Suppressor macrophage treated with lipopolysaccharide for 1 hour (primary cell): ENCODE measurements at regions not wholly inside any gene's neighbourhood (a gene's known extent, or its start where the extent isn't known, plus 50 kb on each side); places are given as distances from the start of the nearest gene placed in this dataset.

Source experiments
- DNase-seq, 3 donors: peaks; one replicate each; pipeline ENCODE4 v3.0.0-alpha.2; 2020 to 2022

- no peak for DNase-seq
Measured at GRCh38 chr7:21041252-21041651, 254.6 kb upstream of the SP8 start.

- no peak for DNase-seq
Measured at GRCh38 chr7:21041666-21042065, 255.0 kb upstream of the SP8 start.

- no peak for DNase-seq
Measured at GRCh38 chr7:21044384-21044783, 257.7 kb upstream of the SP8 start.

GRCh38 chr7:21044913-21045568 is 258.4 kb upstream of the SP8 start:
- no peak for DNase-seq

- no peak for DNase-seq
Measured at GRCh38 chr7:21051865-21052264, 265.2 kb upstream of the SP8 start.

GRCh38 chr7:21054427-21055112 is 267.9 kb upstream of the SP8 start:
- no peak for DNase-seq

GRCh38 chr7:21059069-21059468 is 272.4 kb upstream of the SP8 start:
- DNase-seq, result no peak

GRCh38 chr7:21063106-21063505 is 276.4 kb upstream of the SP8 start:
- DNase-seq, result no peak

- no peak for DNase-seq
Measured at GRCh38 chr7:21064698-21065648, 278.3 kb upstream of the SP8 start.

GRCh38 chr7:21066221-21066620 is 279.5 kb upstream of the SP8 start:
- DNase-seq, result no peak

- DNase-seq, result no peak
Measured at GRCh38 chr7:21067216-21067615, 280.5 kb upstream of the SP8 start.

GRCh38 chr7:21070571-21071090 is 283.9 kb upstream of the SP8 start:
- DNase-seq, result no peak

- DNase-seq, result no peak
Measured at GRCh38 chr7:21071561-21072501, 285.1 kb upstream of the SP8 start.

- DNase-seq, result no peak
Measured at GRCh38 chr7:21076054-21076453, 289.4 kb upstream of the SP8 start.

- DNase-seq, result no peak
Measured at GRCh38 chr7:21076574-21076973, 289.9 kb upstream of the SP8 start.

GRCh38 chr7:21077602-21078001 is 290.9 kb upstream of the SP8 start:
- DNase-seq, result no peak

GRCh38 chr7:21084286-21084685 is 297.6 kb upstream of the SP8 start:
- no peak for DNase-seq

GRCh38 chr7:21086688-21087087 is 300.0 kb upstream of the SP8 start:
- no peak for DNase-seq

GRCh38 chr7:21089653-21090052 is 303.0 kb upstream of the SP8 start:
- DNase-seq, result no peak

- no peak for DNase-seq
Measured at GRCh38 chr7:21092766-21093702, 306.3 kb upstream of the SP8 start.

GRCh38 chr7:21094589-21094988 is 307.9 kb upstream of the SP8 start:
- DNase-seq, result no peak
